Hematopoietic multipotent progenitor cell treated with erythropoietin and hydrocortisone succinate and interleukin-3 and kit ligand, for 8 days (in vitro differentiated cells): ENCODE measurements at regions not wholly inside any gene's neighbourhood (a gene's known extent, or its start where the extent isn't known, plus 50 kb on each side); places are given as distances from the start of the nearest gene placed in this dataset.
"Not testable (repeated sequence)": the region's sequence is repeated elsewhere in the genome, so short reads cannot be mapped to it uniquely, and the experiment has no call there.

Source experiments
- DNase-seq: peaks from one replicate; pipeline ENCODE4 v3.0.0-alpha.2; 2015

DNA sequence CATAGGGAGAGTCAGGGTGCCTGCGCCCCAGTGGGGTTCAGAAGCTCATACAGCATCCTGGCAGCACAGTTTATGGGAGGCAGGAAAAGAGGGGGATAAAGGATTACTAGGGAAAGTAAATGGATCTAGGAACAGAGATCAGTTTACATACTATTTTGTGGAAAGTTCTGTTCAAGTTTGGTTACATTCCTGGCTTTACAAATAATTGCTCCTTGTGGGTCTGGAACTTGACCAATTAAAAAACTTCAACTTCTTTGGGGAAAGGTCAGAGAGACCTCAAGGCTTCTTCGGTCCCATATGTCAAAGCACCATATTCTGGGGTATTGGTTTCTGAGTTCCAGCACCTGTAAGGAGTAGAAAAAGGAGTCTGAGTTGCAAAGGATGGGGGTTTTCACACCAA is 64.1 kb downstream of the ZDHHC19 start:
- no peak for DNase-seq

DNA sequence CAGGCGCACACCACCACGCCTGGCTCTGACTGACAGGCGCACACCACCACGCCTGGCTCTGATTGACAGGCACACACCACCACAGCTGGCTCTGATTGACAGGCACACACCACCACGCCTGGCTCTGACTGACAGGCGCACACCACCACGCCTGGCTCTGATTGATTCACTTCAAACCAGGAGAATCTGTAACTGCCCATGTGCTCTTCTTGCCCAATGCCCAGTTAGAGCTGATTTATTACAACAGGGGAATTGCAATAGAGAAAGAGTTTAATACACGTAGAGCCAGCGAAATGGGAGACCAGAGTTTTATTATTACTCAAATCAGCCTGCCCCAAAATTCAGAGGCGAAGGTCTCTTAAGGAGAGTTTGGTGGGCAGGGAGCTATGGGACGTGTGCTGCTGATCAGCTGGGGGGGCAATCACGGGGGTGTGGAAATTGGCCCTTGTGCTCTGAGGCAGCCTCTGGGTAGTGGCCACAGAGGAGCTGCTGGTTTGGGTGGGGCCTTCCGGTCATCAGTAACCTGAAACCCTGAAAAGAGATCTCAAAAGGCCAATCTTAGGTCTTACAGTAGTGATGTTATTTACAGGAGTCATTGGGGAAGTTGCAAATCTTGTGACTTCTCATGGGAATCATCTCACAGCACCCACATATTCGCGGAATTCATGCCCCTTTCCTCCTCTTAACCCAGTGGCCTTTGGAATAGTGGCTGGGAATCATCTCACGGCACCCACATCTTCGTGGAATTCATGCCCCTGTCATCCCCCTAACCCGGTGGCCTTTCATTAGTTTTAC is 63.8 kb upstream of the TFRC start:
- DNase-seq: no peak

DNA sequence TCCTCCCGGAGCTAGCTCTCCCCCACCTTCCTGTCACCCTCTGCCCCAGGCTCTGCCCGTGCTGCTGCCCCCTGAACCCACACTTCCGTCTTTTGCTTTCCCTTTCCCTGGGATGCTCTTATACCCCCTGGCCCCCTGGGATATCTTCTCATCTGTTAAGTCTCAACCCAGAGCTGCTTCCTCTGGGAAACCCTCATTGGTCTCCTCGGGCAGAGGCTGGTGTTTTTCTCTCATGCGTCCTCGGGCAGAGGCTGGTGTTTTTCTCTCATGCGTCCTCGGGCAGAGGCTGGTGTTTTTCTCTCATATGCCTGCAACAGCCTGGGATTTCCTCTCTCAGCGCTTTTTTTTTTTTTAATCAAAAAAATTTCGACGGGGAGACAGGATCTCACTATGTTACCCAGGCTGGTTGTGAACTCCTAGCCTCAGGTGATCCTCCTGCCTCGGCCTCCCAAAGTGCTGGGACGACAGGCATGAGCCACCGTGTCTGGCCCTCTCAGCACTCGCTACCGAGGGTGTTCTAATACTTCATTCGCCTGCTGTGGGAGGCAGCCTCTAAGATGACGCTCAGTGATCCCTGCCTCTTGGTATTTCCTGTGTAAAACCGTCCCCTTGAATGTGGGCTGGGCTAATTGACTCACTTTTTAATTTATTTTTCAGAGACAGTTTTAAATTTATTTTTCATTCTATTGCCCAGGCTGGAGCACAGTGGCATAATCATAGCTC is 62.7 kb upstream of the TFRC start:
- DNase-seq: no peak

DNA sequence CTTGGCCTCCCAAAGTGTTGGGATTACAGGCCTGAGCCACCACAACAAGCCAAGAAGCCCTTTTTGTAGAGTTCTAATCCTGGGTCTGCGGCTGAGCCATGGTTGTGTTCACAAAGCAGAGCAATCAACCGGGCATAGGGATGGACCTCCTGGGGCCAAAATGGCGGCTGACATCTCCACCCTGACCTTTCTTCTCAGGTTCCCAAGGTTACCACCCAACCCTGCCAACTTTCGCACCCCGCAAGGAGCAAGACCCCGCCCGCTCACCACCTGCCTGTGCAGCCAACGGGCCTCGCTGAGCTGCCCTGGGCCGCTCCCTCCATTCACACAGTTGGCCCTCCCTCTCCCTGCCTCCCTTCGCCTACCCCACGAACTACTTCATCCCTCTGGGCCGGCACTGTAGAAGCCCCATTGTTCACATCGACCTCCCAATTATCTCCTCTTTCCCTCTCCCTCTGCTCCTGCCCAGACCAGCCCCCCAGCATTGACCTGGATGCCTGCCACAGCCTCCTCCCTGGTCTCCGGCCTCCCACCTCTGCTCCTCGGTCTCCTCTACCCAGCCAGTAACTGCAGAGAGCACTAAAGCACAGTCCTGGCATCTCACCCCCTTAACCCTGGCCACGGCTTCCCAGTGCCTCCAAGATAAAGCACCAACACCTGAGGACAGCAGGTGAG is 62.0 kb upstream of the TFRC start:
- peak; percentile 36 for DNase-seq

DNA sequence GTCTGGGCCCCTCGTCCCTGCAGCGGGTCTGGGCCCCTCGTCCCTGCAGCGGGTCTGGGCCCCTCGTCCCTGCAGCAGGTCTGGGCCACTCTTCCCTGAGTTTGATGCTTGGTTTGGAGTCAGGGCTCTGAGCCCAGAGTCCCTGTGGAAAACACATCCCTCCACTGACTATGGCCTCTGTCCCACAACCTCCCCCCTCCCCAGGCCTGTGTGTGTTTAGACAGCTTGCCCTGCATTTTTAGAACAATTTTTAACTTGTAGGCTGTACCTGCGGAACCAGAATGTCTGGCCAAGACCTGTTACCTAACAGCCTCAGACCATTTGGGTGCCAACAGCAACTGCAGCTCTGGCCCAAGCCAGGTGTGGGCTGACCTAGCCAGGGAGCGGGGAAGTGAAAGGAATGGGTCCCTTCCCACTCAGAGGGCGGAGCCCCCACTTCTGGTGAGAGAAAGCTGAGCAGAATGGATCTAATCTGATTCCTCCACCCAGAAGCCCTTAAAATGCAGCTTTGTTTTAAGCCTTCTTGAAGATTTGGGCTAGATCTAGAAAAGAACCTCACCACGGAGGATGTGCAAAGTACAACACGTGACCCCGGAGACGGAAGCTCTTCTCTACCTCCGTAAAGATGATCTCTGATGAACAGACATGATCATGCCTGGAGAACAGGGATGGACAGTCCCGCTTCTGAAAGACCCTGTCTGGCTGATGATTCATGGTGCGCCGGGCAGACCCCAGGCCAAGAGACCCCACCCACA is 60.5 kb upstream of the TFRC start:
- DNase-seq: peak; percentile 64

DNA sequence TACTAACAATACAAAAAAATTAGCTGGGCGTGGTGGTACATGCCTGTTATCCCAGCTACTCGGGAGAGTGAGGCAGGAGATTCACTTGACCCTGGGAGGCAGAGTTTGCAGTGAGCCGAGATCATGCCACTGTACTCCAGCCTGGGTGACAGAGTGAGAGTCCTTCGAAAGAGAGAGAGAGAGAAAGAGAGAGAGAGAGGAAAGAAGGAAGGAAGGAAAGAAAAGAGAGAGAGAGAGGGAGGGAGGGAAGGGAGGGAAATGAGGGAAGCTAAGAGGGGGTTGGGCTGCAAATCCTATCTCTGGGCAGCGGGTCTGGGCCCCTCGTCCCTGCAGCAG is 59.9 kb upstream of the TFRC start:
- no peak for DNase-seq

DNA sequence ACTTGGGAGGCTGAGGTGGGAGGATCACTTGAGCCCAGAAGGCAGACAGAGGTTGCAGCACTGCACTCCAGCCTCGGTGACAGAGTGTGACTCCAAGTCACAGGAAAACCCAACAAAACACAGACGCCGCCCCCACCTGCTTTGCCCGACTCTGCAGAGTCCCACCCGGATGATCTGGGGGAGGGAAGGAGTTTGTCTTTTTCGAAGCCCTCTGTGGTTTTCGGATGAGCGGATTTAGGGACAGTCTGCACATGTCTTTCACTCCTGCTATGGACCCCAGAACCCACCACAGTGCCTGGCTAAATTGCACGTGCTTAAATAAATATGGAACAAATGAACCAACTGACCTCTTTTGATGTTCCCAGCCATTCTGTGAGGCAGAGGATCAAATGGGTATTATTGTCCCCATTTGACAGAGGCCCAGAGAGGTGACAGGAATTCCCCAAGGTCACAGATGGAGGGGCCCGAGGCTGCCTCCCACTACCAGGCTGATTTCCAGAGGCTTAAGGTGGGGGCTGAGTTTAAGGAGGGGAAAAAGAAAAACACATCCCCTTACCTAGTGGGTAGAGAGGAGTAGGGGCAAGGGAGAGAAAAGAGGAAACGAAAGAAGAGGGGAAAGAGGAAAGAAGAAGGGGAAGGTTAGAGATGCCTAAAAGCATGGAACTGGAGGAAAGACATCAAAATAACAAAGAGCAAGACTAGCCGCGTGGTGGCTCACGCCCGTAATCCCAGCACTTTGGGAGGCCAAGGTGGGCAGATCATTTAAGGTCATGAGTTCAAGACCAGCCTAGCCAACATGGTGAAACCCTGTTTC is 59.4 kb upstream of the TFRC start:
- no peak for DNase-seq

DNA sequence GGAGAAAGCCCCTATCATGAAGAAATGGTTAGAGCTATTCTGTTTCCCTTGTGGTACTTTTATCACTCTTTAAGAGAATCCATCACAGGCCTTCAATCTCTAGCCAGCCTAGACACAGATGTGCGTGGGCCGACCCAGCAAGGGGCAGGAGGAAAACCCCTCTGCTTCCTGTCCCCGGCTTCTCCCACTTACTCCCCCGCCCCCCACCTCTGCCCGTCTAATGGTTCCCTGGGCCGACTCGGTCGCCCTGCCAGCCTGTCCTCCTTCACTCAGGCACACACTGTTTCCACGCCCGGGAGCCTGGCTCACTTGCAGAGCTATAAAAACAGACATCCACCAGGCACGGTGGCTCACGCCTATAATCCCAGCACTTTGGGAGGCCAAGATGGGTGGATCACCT is 58.3 kb upstream of the TFRC start:
- DNase-seq: no peak

DNA sequence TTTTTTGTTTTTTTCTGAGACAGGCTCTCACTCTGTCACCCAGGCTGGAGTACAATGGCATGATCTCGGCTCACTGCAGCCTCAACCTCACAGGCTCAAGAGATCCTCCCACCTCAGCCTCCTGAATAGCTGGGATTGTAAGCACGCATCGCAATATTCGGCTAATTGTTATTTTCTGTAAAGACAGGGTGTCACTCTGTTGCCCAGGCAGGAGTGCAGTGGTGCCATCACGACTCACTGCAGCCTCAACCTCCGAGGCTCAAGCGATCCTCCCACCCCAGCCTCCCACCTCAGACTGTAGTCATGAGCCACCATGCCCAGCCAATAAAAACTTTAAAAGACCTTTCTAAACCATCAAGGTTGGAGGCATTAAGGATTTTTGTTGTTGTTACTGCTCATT is 57.4 kb upstream of the TFRC start:
- no peak for DNase-seq

DNA sequence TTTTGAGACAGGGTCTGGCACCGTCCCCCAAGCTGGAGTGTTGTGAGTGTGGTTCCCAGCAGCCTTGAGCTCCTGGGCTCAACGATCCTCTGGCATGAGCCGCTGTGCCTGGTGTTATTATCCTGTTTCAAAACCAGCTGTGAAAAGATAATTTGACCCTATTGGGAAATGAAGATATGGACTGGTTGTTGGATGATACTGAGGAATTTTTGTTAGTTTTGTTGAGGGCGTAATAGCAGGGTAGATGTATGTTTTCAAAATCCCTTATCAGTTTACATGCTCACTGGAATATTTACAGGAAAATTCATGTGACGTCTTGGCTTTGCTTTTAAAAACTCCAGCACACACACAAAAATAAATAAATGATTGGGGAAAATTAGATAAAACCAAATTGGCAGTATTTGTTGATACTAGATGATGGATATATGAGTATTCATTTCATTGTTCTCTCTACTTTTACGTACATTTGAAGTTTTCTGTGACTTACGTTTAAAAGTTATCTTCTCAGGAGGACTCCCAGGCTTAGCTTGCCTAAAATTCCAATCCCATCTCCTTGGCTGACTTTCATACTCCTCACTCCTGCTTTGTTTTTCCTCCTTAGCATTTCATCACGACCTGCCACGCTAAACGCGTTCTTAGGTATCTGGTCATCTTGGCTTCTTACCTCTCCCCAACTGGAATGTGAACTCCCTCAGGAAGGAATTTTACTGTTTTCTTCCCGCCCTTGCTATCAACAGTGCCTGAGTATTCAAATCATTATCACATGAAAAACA is 56.8 kb upstream of the TFRC start:
- peak; percentile 80 for DNase-seq

DNA sequence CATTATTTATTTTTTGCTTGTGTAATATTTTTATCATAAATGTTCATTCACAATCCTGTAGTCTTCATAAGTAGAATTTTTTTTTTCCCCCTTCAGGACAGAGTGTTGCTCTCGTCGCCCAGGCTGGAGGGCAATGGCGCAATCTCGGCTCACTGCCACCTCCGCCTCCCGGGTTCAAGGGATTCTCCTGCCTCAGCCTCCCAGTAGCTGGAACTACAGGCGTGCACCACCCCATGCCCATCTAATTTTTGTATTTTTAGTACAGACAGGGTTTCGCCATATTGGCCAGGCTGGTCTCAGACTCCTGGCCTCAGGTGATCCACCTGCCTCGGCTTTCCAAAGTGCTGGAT is 54.7 kb upstream of the TFRC start:
- DNase-seq: not testable (repeated sequence)

DNA sequence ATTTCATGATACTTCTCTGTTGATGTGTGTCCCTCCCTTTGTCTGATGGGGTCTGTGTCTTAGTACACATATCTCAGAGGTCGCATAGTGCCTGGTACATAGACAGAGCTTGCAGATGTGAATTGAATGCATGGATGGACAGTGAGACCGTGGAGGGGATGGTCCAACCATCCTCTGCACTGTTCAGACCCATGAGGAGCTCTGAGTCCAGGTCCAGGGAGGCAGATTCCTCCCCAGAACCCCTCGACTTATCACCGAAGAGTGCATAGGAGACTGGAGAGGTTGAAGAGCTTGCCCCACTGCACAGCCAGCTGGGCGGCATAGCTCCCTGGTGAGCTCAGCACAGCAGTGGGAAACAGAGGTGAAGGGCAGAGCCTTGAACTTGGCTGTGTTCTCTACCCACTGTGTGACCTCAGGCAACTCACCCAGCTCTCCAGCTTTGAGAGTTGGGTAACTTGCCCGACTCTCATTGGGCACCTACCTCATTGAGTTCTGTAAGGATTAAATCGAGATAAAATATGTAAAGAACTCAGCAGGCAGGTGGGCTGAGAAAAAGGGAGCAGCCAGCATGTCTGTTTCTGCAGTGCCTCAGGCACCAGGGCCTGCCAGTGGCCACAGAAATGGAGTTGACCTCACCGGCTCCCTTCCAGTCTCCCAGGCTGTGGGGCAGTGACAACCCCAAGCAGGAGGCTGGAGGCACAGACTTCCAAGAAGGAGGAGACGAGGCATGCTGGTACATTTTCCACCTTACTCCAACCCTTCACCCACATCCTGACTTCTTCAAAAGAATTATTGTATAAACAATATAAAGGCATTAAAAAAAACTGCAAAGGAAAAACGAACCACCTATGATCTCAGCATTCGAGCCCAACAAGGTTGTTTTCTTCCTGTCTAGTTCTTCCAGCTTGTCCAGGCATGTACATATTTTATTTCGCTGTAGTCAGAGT is 54.1 kb upstream of the TFRC start:
- peak; percentile 32 for DNase-seq

DNA sequence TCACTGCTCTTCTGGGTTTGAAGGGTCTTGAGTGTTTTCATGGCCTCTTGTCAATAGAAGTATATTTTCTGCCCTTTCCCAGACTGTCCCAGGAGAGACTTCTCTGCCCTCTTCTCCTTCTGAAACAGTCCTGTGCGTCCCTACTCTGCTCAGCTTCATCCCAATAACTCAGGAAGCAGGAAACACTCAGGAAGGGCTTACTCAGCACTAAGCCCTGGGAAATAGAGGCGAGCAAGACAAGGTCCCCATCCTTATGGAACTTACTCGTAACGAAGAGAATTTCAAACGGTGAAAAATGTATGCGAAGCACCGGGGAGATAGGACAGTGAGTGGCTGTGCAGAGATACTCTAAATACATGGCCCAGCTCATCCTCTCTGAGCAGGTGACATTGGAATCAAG is 52.8 kb upstream of the TFRC start:
- DNase-seq: no peak

DNA sequence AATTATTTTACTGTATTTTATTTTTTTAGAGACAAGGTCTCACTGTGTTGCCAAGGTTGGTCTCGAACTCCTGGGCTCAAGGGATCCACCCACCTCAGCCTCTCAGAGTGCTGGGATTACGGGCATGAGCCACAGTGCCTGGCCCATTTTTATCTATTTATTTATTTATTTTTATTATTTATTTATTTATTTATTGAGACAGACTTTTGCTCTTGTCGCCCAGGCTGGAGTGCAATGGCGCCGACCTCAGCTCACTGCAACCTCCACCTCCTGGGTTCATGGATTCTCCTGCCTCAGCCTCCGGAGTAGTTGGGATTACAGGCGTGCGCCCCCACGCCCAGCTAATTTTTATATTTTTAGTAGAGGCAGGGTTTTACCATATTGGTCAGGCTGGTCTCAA is 52.0 kb upstream of the TFRC start:
- not testable (repeated sequence) for DNase-seq

DNA sequence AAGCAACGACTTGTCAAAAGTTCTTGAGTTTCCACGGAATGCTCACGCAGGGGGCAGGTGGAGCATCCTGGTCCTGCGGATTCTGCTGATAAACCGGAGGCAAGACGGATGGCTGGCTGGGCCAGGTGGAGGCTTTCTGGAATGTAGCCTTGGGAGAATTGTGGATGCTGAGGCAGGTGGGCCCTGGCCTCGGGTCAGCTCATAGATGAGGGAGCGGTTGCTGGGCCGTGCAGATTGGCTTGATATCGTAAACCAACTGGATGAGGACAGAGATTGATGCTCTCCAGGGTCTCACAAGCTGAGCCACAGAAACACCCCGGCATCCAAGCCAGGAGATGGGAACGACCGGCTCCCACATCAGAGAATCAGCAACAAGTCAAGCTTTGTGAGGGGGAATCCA is 50.0 kb upstream of the TFRC start:
- DNase-seq: no peak
